Heart right ventricle (tissue), 16 donors: ENCODE measurements at regions not wholly inside any gene's neighbourhood (a gene's known extent, or its start where the extent isn't known, plus 50 kb on each side); places are given as distances from the start of the nearest gene placed in this dataset.
"Not testable (repeated sequence)": the region's sequence is repeated elsewhere in the genome, so short reads cannot be mapped to it uniquely, and the experiment has no call there.

Experiments
- ATAC-seq, 8 donors: fragments of 200-7000 bp; cut with Tn5 transposase; one replicate each; pipeline ENCODE4 v1.9.1; 2020; ENCODE audit warnings: mild to moderate bottlenecking in 8 of 8, moderate library complexity in 8 of 8, moderate number of reproducible peaks in 1 of 8
- DNase-seq, 2 donors: peaks; one replicate each; pipeline ENCODE4 v3.0.0-alpha.2; 2020
- H3K27ac ChIP-seq, 10 donors: fragments of 200-600 bp; sonication (generic) in 2 of 10; one replicate each; pipeline versions ENCODE4 v1.5.0 to v1.8.0; 2020 to 2022; ENCODE audit warnings: mild to moderate bottlenecking in 3 of 10
- H3K27me3 ChIP-seq, 7 donors: fragments of 200-600 bp; one replicate each; pipeline ENCODE4 v1.8.0; 2021 to 2022; ENCODE audit warnings: mild to moderate bottlenecking in 2 of 7
- H3K36me3 ChIP-seq, 9 donors: fragments of 200-600 bp; sonication (generic) in 1 of 9; one replicate each; pipeline versions ENCODE4 v1.5.0 to v1.8.0; 2020 to 2022; ENCODE audit warnings: mild to moderate bottlenecking in 2 of 9
- H3K4me1 ChIP-seq, 9 donors: fragments of 200-600 bp; sonication (generic) in 1 of 9; one replicate each; pipeline versions ENCODE4 v1.5.0 to v1.8.0; 2020 to 2022; ENCODE audit warnings: mild to moderate bottlenecking in 4 of 9
- H3K4me3 ChIP-seq, 10 donors: fragments of 200-600 bp; sonication (generic) in 2 of 10; one replicate each; pipeline versions ENCODE4 v1.5.0 to v1.8.0; 2020 to 2022; ENCODE audit warnings: mild to moderate bottlenecking in 7 of 10, moderate library complexity in 2 of 10
- H3K9me3 ChIP-seq, 11 donors: fragments of 200-600 bp in 10 of 11; sonication (generic) in 2 of 11; one replicate each; pipeline versions ENCODE4 v1.5.0 to v1.8.0; 2013 to 2022; ENCODE audit warnings: mild to moderate bottlenecking in 2 of 11, control low read depth in 1 of 11, moderate library complexity in 1 of 11
- CTCF ChIP-seq, 9 donors: fragments of 200-600 bp; sonication (generic) in 2 of 9; IDR thresholded peaks; one replicate each; pipeline versions ENCODE4 v1.5.0 to v1.8.0; 2021 to 2022; ENCODE audit warnings: antibody characterized with exemption in 9 of 9, mild to moderate bottlenecking in 5 of 9, moderate library complexity in 1 of 9
- WGBS, 2 donors: extraction: QIAGEN DNeasy Blood & Tissue Kit; methylation state at CpG; one replicate each; pipeline ENCODE4 v1.1.7; 2013; ENCODE audit warnings: inconsistent platforms in 1 of 2; 5-methylcytosine and 5-hydroxymethylcytosine counted together
- intact Hi-C, 10 donors: fragments of 100-400 bp; cut with DNase I; formaldehyde crosslinking; loops; one replicate each; pipeline versions ENCODE4 v1.11.1 to v1.14.2; 2022
- donor health status: Arrhythmogenic right ventricular cardiomyopathy.
- donor health status: ischemic (EF 13 %, LVEDD 7.1; RV severe dilation, severe dysfunction).
- donor health status: healthy with polysubstance abuse.
- donor health status: DM: no; HTN: yes; CAD: no.
- donor health status: DM: no; HTN: no; CAD: no.
- donor health status: ischemic (EF 25% LVEDD 6.9; RV normal size, moderate dysfunction).
- donor health status: ischemic (EF 25% LVEDD 5.7; RV mildly dilated, moderate dysfunction).
- donor health status: healthy.
- donor health status: DM: yes; HTN: yes; CAD: no.
- donor health status: Ischemic cardiomyopathy.
- donor health status: ischemic (EF 35%, LVEDD 5.7; RV mildly dilated, moderate dysfunction).
- donor health status: nonischemic (EF 11% LVEDD 7.7; RV severe dilation, severe dysfunction).
- donor health status: DM: yes; HTN: yes; CAD: no.
- donor health status: PGD.
- donor health status: ischemic (EF 29% LVEDD 5.4; RV normal size, mild dysfunction).
- donor health status: nonischemic (EF 23%, LVEDD 6.1; RV moderate dilation, normal function).

GRCh38 chr11:100593291-100593690 is 93.8 kb upstream of the ARHGAP42 start:
- Histone ChIP-seq H3K27ac (no peak overlapping the region), H3K9me3 (no peaks in the 10 kb centered on the region), H3K27me3 (no peaks in the 10 kb centered on the region), H3K4me1 (no peaks in the 10 kb centered on the region), H3K4me3 (no peak overlapping the region), H3K36me3 (no peaks in the 10 kb centered on the region)
- intact Hi-C loops, result no loop called here
- 96% methylated on average over 2 of the region's 2 CpGs for WGBS, 2 donors
- DNase-seq, result no peak
- TF ChIP-seq CTCF (IDR thresholded peaks at IDR 0.05), result no peak
- no peak for ATAC-seq

GRCh38 chr11:100594320-100594719 is 92.8 kb upstream of the ARHGAP42 start:
- Histone ChIP-seq H3K4me1 (no peaks in the 10 kb centered on the region), H3K36me3 (no peaks in the 10 kb centered on the region), H3K27me3 (no peaks in the 10 kb centered on the region), H3K4me3 (no peak overlapping the region), H3K27ac (no peak overlapping the region), H3K9me3 (no peaks in the 10 kb centered on the region)
- WGBS, 2 donors, result 42 to 45% methylated on average over 3 of the region's 3 CpGs
- no peak for DNase-seq
- TF ChIP-seq CTCF (IDR thresholded peaks at IDR 0.05), result no peak
- intact Hi-C loops, result no loop called here
- ATAC-seq, result no peak

- no peaks in the 10 kb centered on the region for H3K9me3 ChIP-seq
- DNase-seq (no peak), ATAC-seq (no peak)
- no peaks in the 10 kb centered on the region for H3K27me3 ChIP-seq
- WGBS, 2 donors, result 72 to 79% methylated on average over 1 of the region's 1 CpG
- intact Hi-C loops, result no loop called here
- H3K36me3 ChIP-seq, result no peaks in the 10 kb centered on the region
- no peak overlapping the region for H3K27ac ChIP-seq
- no peak overlapping the region for H3K4me3 ChIP-seq
- no peaks in the 10 kb centered on the region for H3K4me1 ChIP-seq
- no peak for TF ChIP-seq CTCF (IDR thresholded peaks at IDR 0.05)
Observed at GRCh38 chr11:100600941-100601340, 86.1 kb upstream of the ARHGAP42 start.

GRCh38 chr11:100602716-100603115 is 84.4 kb upstream of the ARHGAP42 start:
- no peak for TF ChIP-seq CTCF (IDR thresholded peaks at IDR 0.05)

GRCh38 chr11:100607761-100608160 is 79.3 kb upstream of the ARHGAP42 start:
- H3K4me1 ChIP-seq, DNase-seq, intact Hi-C loops, H3K4me3 ChIP-seq, ATAC-seq, H3K9me3 ChIP-seq, H3K27ac ChIP-seq, H3K27me3 ChIP-seq, H3K36me3 ChIP-seq: not testable (repeated sequence)

More at GRCh38 chr11:100602716-100603115, 84.4 kb upstream of the ARHGAP42 start:
- ATAC-seq (no peak), DNase-seq (no peak)
- H3K4me1 ChIP-seq, result no peaks in the 10 kb centered on the region
- no peak overlapping the region for H3K27ac ChIP-seq
- H3K9me3 ChIP-seq, result no peaks in the 10 kb centered on the region
- no peaks in the 10 kb centered on the region for H3K27me3 ChIP-seq
- H3K4me3 ChIP-seq, result no peak overlapping the region
- intact Hi-C loops, result no loop called here
- no peaks in the 10 kb centered on the region for H3K36me3 ChIP-seq
